ENCODE measurements at regions not wholly inside any gene's neighbourhood (a gene's known extent, or its start where the extent isn't known, plus 50 kb on each side); places are given as distances from the start of the nearest gene placed in this dataset.

GRCh38 chr6:115000736-115001135 lies 657.9 kb upstream of the HS3ST5 start:
- intact Hi-C loops (cut with micrococcal nuclease; ENCODE audit: unreplicated experiment) = no loop called here
- H3K27me3 ChIP-seq (ENCODE audit: control insufficient read depth in 1 of 2, insufficient read depth in 2 of 2, low read length in 2 of 2) = no peaks in the 10 kb centered on the region; a peak in 1 of 5 replicates
- no peak for TF ChIP-seq ZNF639 (CRISPR knock-in tag; conservative IDR thresholded peaks at IDR 0.05)
- no peak for TF ChIP-seq HNRNPH1 (optimal IDR thresholded peaks at IDR 0.05; ENCODE audit: low read depth, low read length)
- TF ChIP-seq DNMT1 (CRISPR knock-in tag; IDR thresholded peaks at IDR 0.05) = no peak
- TF ChIP-seq SUZ12 (IDR thresholded peaks at IDR 0.05; ENCODE audit: low read depth, low read length) = no peak
- no peak for TF ChIP-seq PAX8 (CRISPR knock-in tag; IDR thresholded peaks at IDR 0.05; ENCODE audit: borderline replicate concordance)
- TF ChIP-seq ARNT (IDR thresholded peaks at IDR 0.05) = no peak
- 22% methylated on average over 2 of the region's 4 CpGs for WGBS (ENCODE audit: low lambda C conversion rate)
- DNase-seq (ENCODE audit: low spot score) = no peak
- H3K9ac ChIP-seq (ENCODE audit: insufficient read depth, low read depth, low read length) = no peak overlapping the region
- no peak for FAIRE-seq
- H4K20me1 ChIP-seq (ENCODE audit: insufficient read depth, low read length) = no peaks in the 10 kb centered on the region
- ChIA-PET POLR2A (no interaction called here), CTCF (ENCODE audit: low intra/inter-chr PET ratio, low total read pairs) (no interaction called here)
- H3K79me2 ChIP-seq (ENCODE audit: insufficient read depth, low read length) = no peaks in the 10 kb centered on the region
- ATAC-seq = no peak
- H3K4me3 ChIP-seq (replicated peaks in 1 of 3; ENCODE audit: insufficient read depth in 1 of 3, low read depth in 2 of 3, low read length in 3 of 3) = no peak overlapping the region
- no TSS peak for BruUV-seq (replicated peaks)
- no peaks in the 10 kb centered on the region for H3K4me1 ChIP-seq (ENCODE audit: insufficient read depth, low read length)
- in situ Hi-C loops (cut with HindIII; ENCODE audit: extremely low pct_ligation_motif_present, low pct_unique_long_range_greater_than_20kb) = no loop called here
- peaks cover 6% of the 10 kb centered on the region for H3K9me3 ChIP-seq (ENCODE audit: low read length)
- H2AFZ ChIP-seq (ENCODE audit: low read length) = no peak overlapping the region
- H3K27ac ChIP-seq (ENCODE audit: extremely low read length, insufficient read depth, low read length) = no peak overlapping the region
- no peaks in the 10 kb centered on the region for H3K36me3 ChIP-seq (replicated peaks in 1 of 2; ENCODE audit: control insufficient read depth in 1 of 2, insufficient read depth in 2 of 2, low read length in 2 of 2)
- H3K4me2 ChIP-seq (ENCODE audit: low read depth, low read length) = no peak overlapping the region

GRCh38 chr6:114998492-114998891 lies 655.7 kb upstream of the HS3ST5 start:
- TF ChIP-seq ZBTB34 (CRISPR knock-in tag; IDR thresholded peaks at IDR 0.05) (no peak), ZNF678 (CRISPR knock-in tag; IDR thresholded peaks at IDR 0.05) (no peak), HNRNPK (IDR thresholded peaks at IDR 0.05; ENCODE audit: low read depth, low read length, poor library complexity, severe bottlenecking) (no peak)
- Histone ChIP-seq H2AFZ (ENCODE audit: low read length) (no peak overlapping the region), H3K4me3 (replicated peaks in 1 of 3; ENCODE audit: insufficient read depth in 1 of 3, low read depth in 2 of 3, low read length in 3 of 3) (no peak overlapping the region), H3K27ac (ENCODE audit: extremely low read length, insufficient read depth, low read length) (no peak overlapping the region), H3K36me3 (replicated peaks in 1 of 2; ENCODE audit: control insufficient read depth in 1 of 2, insufficient read depth in 2 of 2, low read length in 2 of 2) (no peaks in the 10 kb centered on the region), H3K4me2 (ENCODE audit: low read depth, low read length) (peak overlapping the region; percentile 41; the same call in 1 of the 2 replicates), H4K20me1 (ENCODE audit: insufficient read depth, low read length) (no peaks in the 10 kb centered on the region), H3K4me1 (ENCODE audit: insufficient read depth, low read length) (no peaks in the 10 kb centered on the region), H3K79me2 (ENCODE audit: insufficient read depth, low read length) (no peaks in the 10 kb centered on the region), H3K27me3 (ENCODE audit: control insufficient read depth in 1 of 2, insufficient read depth in 2 of 2, low read length in 2 of 2) (no peaks in the 10 kb centered on the region; a peak in 1 of 5 replicates), H3K9ac (ENCODE audit: insufficient read depth, low read depth, low read length) (no peak overlapping the region), H3K9me3 (ENCODE audit: low read length) (peaks cover 6% of the 10 kb centered on the region)
- ATAC-seq (peak; percentile 41), DNase-seq (ENCODE audit: low spot score) (no peak), FAIRE-seq (no peak)
- ChIA-PET CTCF (ENCODE audit: low intra/inter-chr PET ratio, low total read pairs) (no interaction called here), POLR2A (no interaction called here)
- intact Hi-C loops (cut with micrococcal nuclease; ENCODE audit: unreplicated experiment) (no loop called here), in situ Hi-C loops (cut with HindIII; ENCODE audit: extremely low pct_ligation_motif_present, low pct_unique_long_range_greater_than_20kb) (no loop called here)
- 52% methylated on average over 8 of the region's 8 CpGs for WGBS (ENCODE audit: low lambda C conversion rate)
- BruUV-seq (replicated peaks) = no TSS peak

All from HepG2 (cell line).